ENCODE measurements at regions not wholly inside any gene's neighbourhood (a gene's known extent, or its start where the extent isn't known, plus 50 kb on each side); places are given as distances from the start of the nearest gene placed in this dataset.
"Not testable (repeated sequence)": the region's sequence is repeated elsewhere in the genome, so short reads cannot be mapped to it uniquely, and the experiment has no call there.

DNA sequence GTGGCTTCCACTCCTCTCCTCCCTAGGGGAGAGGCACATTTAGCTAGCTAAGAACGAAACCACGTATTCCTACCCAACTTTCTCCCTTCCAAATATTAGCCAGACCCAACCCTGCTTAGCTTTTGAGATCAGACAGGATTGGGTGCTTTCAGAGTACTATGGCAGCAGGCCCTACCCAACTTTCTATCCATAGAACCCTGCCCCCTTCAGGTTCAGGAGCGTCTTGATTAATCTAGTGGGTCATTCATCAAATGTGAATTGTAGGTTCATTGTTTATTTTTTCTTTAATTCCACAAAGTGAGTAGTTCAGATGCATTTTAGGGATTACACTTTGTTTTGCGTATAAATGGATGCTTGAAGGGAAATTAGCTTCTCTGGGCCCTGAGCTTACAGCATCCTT lies 188.3 kb downstream of the MIB1 start:
- in situ Hi-C loops (cut with MboI; ENCODE audit: low sequenced_read_pairs) = loop anchor here (10.0 kb wide), 1 partner anchor 56 kb away; no protein-coding TSS in a partner anchor

DNA sequence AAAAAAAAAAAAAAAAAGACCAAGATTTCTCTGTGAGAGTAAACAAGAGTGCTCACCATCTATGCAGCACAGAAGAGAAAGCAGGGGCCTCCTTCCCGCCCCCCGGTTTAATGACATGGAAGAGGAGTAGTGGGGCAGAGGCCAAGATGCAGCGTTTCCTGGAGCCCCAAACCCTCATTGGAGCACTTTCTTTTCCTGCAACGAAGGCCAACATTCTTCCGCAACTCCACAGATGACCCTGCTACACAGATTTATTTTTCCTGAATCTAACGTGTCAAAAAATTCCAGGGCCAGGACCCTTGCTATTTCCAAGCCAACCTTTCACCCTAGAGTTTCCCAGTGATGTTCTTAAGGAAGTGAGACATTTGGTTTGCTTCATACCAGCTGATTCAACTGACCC lies 189.6 kb downstream of the MIB1 start:
- in situ Hi-C loops (cut with MboI; ENCODE audit: low sequenced_read_pairs) = no loop called here

DNA sequence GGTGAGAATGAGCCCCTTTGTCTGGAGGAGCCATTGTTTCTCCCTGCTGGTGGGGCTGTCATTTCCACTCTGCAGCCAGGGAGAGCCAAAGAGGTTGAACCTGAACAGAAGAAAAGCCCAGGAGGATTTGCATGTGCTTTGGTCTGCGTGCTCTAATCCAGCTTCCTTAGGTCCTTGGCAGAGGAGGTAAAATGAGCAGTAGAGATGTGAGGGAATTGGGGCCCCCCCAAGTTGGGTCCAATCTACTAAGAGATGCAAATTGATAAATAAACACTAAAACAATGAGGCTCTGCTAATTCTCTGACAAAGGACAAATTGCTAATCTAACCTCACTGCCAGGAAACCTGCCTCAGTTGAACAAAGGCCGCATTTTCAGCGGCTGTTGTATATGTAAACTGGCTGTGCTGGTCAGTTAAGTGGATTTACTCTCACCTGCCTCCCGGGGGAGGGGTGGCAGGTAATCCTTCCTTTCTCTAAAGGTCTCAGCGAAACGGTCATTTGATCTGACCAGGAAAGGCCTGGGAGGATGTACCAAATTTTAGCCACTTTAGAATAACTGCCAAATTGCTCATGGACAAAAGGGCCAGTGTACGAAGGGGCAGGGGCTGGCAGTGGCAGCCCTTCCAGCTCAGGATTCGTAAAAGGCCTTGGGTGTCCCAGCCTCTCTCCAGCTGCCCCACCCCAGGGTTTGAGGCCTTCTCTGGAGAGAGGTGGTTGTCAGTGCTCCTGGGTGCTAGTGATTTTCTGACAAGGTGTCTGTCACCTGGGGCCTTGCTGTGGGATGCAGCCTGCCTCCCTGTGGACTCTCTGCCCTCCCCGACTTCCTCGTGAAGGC lies 193.6 kb downstream of the MIB1 start:
- in situ Hi-C loops (cut with MboI; ENCODE audit: low sequenced_read_pairs) = no loop called here

DNA sequence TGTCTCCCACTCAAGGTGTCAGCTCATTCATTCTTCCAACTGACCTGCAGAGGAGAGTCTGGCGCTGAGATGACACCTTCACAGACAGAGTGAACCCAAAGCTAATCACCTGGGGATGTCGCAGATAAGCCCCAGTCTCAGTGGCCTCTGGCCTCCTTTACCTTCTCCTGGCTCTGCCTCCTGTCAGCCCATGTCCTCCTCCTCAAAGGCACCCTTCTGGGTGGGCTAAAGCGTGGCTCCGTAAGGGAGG lies 194.1 kb downstream of the MIB1 start:
- in situ Hi-C loops (cut with MboI; ENCODE audit: low sequenced_read_pairs) = no loop called here

DNA sequence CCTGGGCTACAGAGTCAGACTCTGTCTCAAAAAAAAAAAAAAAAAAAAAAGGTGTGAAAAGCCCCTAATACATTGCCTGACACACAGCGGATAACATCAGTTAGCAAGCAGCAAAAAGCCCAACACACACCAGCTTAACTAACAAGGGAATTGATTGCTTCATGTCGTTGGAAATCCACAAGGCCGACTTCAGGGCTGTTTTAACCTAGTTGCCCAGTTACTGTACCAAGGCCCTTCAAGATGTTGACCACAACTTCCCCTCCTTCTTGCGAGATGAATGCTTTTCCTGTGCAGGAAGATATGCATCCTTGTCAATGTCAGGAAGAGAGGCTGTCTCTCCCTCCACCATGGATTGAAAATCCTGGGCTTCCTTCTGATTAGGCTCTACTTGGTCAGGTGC lies 202.9 kb downstream of the MIB1 start:
- in situ Hi-C loops (cut with MboI; ENCODE audit: low sequenced_read_pairs) = no loop called here

DNA sequence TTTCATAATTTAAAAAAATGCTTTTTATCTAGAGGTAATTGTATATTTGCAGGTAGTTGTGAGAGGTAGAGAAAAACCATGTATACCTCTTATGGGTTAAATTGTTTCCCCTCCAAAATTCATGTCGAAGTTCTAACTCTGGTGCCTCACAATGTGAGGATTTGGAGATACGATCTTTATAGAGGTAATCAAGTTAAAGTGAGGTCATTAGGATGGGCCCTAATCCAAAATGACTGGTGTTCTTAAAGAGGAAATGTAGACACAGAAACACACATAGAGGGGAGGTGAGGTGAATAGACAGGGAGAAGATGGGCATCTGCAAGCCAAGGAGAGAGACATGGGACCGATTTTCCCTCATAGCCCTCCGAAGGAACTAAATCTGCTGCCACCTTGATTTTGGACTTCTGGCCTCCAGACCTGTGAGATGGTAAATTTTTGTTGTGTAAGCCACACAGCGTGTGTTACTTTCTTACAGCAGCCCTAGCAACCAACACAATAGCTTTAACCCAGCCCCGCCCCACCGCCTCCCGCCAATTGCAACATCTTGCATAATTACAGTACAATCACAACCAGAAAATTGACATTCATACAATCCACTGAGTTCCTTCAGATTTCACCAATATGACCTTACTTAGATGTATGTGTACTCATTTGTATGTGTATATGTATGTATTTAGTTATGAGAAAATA lies 208.9 kb downstream of the MIB1 start:
- in situ Hi-C loops (cut with MboI; ENCODE audit: low sequenced_read_pairs) = loop anchor here (25.0 kb wide), 1 partner anchor 462 kb away; no protein-coding TSS in a partner anchor

DNA sequence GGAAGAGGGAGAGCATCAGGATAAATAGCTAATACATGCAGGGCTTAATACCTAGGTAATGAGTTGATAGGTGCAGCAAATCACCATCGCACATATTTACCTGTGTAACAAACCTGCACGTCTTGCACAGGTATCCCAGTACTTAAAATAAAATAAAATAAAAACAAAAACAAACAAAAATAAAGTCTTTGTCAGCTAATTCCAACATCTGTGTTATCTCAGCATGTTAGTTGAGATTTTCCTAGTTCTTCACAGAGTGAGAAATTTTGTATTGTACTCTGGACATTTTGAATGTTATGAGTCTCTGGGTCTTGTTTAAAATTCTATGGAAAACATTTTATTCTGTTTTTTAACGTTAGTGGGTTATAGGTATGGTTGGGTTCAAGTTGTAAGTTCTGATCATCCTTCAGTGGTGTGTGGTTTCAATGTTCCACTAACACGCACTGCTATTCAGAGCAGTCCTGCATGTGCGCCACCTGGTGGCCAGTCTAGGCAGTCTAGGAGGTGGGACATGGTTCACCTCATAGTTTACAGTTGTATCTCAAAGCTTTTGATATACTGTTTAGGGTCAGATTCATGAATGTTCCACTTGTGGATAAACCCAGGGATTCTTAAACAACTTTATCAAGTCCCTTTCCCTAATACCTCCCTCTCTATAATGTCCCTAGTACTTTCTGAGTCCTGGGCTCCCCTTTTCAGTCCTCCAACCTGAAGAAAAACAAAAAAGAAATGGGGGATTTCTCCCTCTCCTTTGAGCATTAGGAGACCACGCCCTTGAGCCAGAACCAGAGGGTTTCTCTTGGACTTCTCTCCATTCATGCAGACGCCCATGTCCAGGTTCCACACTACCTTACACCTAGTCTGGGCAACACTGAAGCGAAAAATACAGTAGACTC lies 213.4 kb upstream of the GATA6 start:
- in situ Hi-C loops (cut with MboI; ENCODE audit: low sequenced_read_pairs) = loop anchor here (25.0 kb wide), 1 partner anchor 469 kb away; no protein-coding TSS in a partner anchor

DNA sequence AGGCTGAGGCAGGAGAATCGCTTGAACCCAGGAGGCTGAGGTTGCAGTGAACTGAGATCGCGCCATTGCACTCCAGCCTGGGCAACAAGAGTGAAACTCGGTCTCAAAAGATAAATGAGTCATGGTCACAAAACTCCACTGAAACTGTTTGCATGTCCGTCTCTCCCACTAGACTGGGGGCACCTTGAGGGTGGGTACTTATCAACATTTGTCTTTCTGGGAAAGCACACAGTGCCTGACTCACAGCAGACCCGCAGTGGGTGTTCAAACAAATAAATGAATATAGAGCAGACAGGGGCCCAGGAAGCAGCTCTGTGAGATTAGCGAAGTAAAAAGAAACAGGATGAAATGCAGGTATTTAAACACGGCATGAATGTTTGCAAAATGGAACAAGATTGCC lies 211.1 kb upstream of the GATA6 start:
- in situ Hi-C loops (cut with MboI; ENCODE audit: low sequenced_read_pairs) = loop anchor here (25.0 kb wide), 1 partner anchor 471 kb away; no protein-coding TSS in a partner anchor

DNA sequence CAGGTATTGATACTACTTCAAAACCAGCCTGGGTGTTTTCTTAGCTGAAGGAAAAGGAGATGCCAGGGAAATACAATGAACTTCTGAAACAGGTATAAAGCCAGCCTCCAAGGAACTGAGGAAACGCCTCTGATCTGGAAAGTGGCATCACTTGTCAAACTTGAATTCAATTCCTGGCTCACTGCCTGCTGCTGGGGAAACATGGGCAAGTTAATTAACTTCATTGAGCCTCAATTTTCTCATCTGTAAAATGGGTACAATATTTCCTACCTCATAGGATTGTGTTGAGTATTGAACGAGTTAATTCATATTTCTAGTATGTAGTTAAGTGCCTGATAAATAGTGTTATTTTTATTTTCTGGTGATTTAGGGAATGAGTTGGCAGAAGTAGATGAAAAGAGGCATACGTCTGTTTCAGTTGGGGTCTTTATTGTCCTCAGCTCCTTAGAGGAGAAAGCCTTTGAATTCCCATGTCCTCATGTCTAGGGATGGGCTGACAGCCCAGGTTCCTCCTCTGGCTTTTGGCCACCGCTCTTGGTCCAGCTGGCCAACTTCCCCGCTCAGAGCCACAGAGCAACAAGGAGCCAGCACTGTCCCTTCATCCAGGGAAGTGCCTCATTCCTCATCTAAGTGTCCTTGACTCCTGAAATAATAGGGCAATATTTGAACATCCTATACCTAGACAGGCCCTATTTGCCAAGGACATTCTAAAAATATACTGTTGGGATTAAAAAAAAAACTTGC lies 210.5 kb upstream of the GATA6 start:
- in situ Hi-C loops (cut with MboI; ENCODE audit: low sequenced_read_pairs) = loop anchor here (25.0 kb wide), 1 partner anchor 472 kb away; no protein-coding TSS in a partner anchor

DNA sequence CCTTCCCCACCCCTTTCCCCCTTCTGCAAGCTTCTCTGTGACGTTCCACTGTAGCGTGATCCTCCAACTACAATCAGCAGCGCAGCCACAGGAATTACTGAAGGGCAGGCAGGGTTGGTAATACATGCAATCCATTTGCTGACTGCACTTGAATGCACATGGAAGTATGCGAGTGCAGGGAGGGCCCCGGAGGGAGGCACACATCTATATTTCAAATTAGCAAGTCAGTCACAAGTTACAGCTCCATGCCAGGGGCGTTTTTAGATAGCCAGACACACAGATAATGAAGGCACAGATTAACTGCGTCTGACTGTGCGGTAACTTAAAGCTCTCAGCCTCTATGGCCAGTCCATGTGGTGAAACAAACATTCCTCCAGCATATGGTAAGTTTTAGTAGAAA lies 209.2 kb upstream of the GATA6 start:
- in situ Hi-C loops (cut with MboI; ENCODE audit: low sequenced_read_pairs) = loop anchor here (25.0 kb wide), 1 partner anchor 473 kb away; no protein-coding TSS in a partner anchor

DNA sequence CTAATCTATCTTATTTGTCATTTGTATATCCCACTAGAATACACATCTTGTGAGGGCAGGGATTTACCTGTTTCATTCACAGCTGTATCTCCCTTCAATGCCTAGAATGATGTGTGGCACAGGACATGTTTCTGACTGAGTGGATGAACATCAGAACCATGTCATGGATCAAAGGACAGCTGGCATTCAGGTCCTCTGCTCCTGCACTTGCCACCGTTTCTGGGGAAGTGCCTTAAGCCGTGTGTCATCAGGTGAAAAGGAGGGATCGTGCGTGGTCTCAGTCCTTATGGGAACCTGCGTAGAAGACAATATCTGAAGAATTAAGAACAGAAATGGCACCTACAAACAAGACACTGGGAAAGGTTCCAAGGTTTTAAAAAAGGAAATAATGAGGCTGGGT lies 206.1 kb upstream of the GATA6 start:
- in situ Hi-C loops (cut with MboI; ENCODE audit: low sequenced_read_pairs) = loop anchor here (25.0 kb wide), 1 partner anchor 476 kb away; no protein-coding TSS in a partner anchor

DNA sequence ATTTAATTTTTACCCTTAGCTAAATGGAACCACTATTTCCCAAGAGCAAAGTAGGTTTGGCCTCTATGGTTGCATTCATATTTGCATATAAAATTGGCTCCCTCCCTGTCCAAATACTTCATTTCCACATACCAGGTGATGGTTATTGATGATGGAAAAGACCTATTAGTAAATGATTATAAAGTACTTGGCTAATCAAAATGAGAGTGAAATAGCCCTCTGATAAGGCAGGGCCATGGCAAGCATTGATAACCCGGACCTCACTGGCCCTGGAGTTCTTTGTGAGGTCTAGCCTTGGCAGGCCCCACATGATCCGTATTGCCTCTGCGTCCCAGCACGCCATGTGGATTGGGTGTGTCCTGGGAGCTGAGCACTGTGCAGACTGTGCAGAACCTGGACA lies 201.1 kb upstream of the GATA6 start:
- in situ Hi-C loops (cut with MboI; ENCODE audit: low sequenced_read_pairs) = loop anchor here (25.0 kb wide), 1 partner anchor 481 kb away; no protein-coding TSS in a partner anchor

DNA sequence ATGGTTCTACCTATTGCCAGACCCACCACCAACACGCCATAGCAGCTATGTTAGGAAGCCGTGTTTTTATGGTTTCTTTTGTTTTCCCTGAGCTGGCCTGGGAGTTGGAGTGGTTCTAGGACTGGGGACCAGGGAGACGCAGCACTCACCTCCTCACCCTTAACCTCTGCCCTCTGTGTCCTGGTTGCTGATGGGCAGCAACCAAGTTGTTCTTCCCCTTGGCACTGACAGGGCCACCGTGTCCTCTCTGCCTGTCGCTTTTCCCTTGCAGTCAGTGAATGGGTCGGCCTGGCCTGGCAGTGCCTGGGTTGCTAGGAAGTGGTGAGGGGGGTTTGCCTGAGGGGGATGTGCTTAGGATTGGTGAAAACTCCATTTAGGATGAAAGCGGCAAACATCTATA lies 197.1 kb upstream of the GATA6 start:
- in situ Hi-C loops (cut with MboI; ENCODE audit: low sequenced_read_pairs) = loop anchor here (25.0 kb wide), 1 partner anchor 485 kb away; no protein-coding TSS in a partner anchor

DNA sequence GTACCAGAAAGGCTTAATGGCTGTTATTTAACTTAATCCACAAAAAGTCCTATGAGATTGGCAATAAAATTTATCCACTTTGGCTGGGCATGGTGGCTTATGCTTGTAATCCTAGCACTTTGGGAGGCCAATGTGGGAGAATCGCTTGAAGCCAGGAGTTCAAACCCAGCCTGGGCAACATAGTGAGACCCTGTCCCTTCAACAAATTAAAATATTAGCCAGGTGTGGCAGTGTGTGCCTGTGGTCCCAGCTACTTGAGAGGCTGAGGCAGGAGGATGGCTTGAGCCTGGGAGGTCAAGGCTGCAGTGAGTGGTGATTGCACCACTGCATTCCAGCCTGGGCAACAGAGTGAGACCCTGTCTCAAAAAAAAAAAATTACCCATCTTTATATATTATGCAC lies 193.4 kb upstream of the GATA6 start:
- in situ Hi-C loops (cut with MboI; ENCODE audit: low sequenced_read_pairs) = not testable (repeated sequence)

DNA sequence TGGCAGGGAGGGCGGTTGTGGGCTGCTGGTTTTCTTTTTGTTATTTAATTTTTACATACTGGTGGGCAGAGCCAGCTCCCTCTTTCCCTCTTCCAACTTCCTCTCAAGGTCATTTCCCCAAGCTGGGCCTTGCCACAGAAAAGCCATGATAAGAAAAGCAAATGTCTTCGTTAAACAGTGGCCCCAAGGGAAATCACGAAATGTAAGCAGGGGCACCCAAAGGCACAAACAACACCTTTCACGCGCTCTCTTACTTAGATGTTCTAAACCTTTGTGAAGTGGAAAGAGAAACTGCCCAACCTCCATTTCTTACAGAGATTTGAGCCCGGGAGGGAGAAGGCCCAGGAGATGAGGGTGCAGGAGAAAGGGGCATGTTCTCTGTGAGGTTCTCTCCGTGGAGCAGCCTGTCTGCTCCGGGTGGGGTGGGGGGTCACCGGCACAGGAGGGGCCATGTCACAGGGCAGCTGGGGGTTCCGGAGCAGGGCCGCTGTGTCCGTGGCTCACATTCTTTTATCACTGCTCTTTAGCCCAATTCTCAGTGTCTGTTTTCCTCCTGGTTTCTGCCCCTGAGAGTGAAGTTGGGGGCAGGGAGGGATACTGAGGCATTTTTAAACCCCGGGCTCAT lies 190.7 kb upstream of the GATA6 start:
- in situ Hi-C loops (cut with MboI; ENCODE audit: low sequenced_read_pairs) = no loop called here

DNA sequence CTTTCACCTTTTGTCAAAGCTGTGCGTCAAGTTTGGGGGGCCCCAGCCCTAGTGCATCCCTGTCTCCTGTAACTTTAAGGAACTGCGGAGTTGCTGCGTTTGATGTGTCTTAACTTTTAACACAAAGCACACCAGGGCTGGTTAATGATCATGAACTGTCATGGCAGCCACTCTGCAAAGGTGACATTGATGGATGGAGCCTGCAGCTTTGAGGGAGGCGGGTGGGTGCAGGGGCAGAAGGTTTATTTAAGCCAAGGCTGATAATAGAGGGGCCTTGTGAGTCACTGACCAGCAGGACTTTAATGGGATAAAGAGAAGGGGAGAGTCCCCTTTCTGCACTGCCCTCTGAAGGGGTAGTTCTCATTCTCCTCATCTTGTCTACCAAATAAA lies 190.2 kb upstream of the GATA6 start:
- in situ Hi-C loops (cut with MboI; ENCODE audit: low sequenced_read_pairs) = no loop called here

DNA sequence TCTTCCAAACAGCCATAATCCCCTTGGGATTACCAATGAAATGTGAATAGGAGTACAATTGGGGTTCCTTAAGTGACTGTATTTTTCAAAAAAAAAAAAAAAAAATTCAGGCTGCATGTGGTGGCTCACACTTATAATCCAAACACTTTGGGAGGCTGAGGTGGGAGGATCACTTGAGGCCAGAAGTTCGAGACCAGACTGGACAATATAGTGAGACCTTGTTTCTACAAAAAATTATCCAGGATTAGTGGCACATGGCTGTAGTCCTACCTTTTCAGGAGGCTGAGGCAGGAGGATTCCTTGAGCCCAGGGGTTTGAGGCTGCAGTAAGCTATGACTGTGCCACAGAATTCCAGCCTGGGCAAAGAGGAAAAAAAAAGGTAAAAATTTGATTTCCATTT lies 189.6 kb upstream of the GATA6 start:
- in situ Hi-C loops (cut with MboI; ENCODE audit: low sequenced_read_pairs) = loop anchor here (10.0 kb wide), 1 partner anchor 55 kb away; no protein-coding TSS in a partner anchor

DNA sequence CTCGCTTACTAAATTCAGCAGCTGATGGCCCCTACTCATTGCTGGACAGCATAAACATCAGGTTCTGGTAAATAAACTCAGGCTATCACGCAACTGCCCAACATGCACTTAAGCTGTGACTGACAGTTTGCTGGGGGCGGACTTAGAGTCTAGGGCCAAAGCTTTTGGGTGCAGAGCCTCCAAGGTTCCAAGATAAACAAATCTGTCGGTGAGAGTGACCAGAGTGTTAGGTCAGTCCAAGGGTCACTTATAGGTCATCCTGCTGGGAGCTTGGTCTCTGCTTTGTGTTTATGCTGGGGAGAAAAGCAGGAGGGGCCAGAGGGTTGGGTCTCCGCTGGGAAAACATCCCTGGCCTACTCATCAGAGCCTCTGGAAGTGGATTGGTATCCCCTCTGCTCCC lies 188.6 kb upstream of the GATA6 start:
- in situ Hi-C loops (cut with MboI; ENCODE audit: low sequenced_read_pairs) = loop anchor here (10.0 kb wide), 1 partner anchor 56 kb away; no protein-coding TSS in a partner anchor

DNA sequence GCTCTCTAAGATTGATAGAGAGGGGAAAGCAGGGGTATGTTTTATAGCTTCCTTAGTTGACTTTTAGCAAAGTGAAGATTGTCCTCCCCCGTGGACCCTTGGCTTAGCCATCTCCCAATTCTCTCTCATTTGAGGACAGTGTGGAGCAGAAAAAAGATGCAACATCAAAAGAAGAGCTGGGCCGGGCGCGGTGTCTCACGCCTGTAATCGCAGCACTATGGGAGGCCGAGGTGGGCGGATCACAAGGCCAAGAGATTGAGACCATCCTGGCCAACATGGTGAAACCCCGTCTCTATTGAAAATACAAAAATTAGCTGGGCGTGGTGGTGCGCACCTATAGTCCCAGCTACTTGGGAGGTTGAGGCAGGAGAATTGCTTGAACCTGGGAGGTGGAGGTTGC lies 187.9 kb upstream of the GATA6 start:
- in situ Hi-C loops (cut with MboI; ENCODE audit: low sequenced_read_pairs) = loop anchor here (10.0 kb wide), 1 partner anchor 57 kb away; no protein-coding TSS in a partner anchor

DNA sequence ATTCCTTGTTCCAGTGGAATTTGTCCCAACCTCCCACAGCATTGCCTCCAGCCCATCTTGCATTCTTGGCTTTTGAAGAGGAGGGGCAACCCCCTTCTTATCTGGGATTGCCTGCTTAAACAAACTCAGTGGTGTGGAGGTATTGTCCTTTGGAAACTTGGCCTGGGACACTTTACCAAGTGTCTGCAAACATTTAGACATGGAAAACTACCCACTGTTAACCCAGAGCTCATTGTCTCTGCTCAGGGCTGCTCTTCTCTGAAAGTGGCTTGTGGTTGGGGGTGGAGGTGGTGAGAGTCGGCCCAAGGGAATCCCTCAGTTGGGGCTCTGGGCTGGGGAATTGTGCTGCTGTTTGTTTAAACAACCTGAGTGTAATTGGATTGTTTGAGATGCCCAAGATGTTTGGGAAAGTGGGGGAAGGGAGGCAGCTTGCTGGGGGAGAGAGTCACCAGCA lies 178.3 kb upstream of the GATA6 start:
- in situ Hi-C loops (cut with MboI; ENCODE audit: low sequenced_read_pairs) = no loop called here

Measured in HL-60/S4 (cell line).